ENCODE measurements at regions not wholly inside any gene's neighbourhood (a gene's known extent, or its start where the extent isn't known, plus 50 kb on each side); places are given as distances from the start of the nearest gene placed in this dataset.
A peak's percentile ranks its signal among the peaks of the same experiment; 100 is the strongest.

- no peak overlapping the region for H3K27ac ChIP-seq (ENCODE audit: low read depth in 1 of 2, low read length in 2 of 2)
- no peak for DNase-seq
- no peaks in the 10 kb centered on the region for H3K4me1 ChIP-seq (ENCODE audit: control insufficient read depth in 1 of 2, insufficient read depth in 2 of 2, low read length in 2 of 2)
- no peak for ATAC-seq (ENCODE audit: low FRiP score)
- intact Hi-C loops (cut with DNase I): no loop called here
- H3K9me3 ChIP-seq (ENCODE audit: control insufficient read depth, low read length): peaks cover 9% of the 10 kb centered on the region
- no peaks in the 10 kb centered on the region for H3K36me3 ChIP-seq (ENCODE audit: control insufficient read depth in 1 of 2, insufficient read depth in 2 of 2, low read length in 1 of 2)
- no peak overlapping the region for H3K4me3 ChIP-seq (ENCODE audit: low read length in 2 of 2)
- 54 to 56% methylated on average over 8 of the region's 8 CpGs for WGBS, 2 donors
- no peaks in the 10 kb centered on the region for H3K27me3 ChIP-seq (ENCODE audit: control insufficient read depth in 1 of 2, insufficient read depth in 2 of 2, low read length in 1 of 2)
These were observed 120.1 kb upstream of the GPR12 start for GRCh38 chr13:26880735-26881134.

GRCh38 chr13:26878438-26878837 lies 117.9 kb upstream of the GPR12 start:
- ATAC-seq (ENCODE audit: low FRiP score) (no peak), DNase-seq (no peak)
- Histone ChIP-seq H3K4me3 (ENCODE audit: low read length in 2 of 2) (no peak overlapping the region), H3K27ac (ENCODE audit: low read depth in 1 of 2, low read length in 2 of 2) (no peak overlapping the region), H3K4me1 (ENCODE audit: control insufficient read depth in 1 of 2, insufficient read depth in 2 of 2, low read length in 2 of 2) (no peaks in the 10 kb centered on the region), H3K9me3 (ENCODE audit: control insufficient read depth, low read length) (peaks cover 7% of the 10 kb centered on the region), H3K27me3 (ENCODE audit: control insufficient read depth in 1 of 2, insufficient read depth in 2 of 2, low read length in 1 of 2) (no peaks in the 10 kb centered on the region), H3K36me3 (ENCODE audit: control insufficient read depth in 1 of 2, insufficient read depth in 2 of 2, low read length in 1 of 2) (no peaks in the 10 kb centered on the region)
- intact Hi-C loops (cut with DNase I): no loop called here
- WGBS, 2 donors: 56 to 83% methylated on average over 1 of the region's 1 CpG

GRCh38 chr13:26873386-26873698 lies 112.8 kb upstream of the GPR12 start:
- no peaks in the 10 kb centered on the region for H3K36me3 ChIP-seq (ENCODE audit: control insufficient read depth in 1 of 2, insufficient read depth in 2 of 2, low read length in 1 of 2)
- H3K4me3 ChIP-seq (ENCODE audit: low read length in 2 of 2): no peak overlapping the region
- H3K27ac ChIP-seq (ENCODE audit: low read depth in 1 of 2, low read length in 2 of 2): no peak overlapping the region
- 66 to 71% methylated on average over 7 of the region's 7 CpGs for WGBS, 2 donors
- no peaks in the 10 kb centered on the region for H3K4me1 ChIP-seq (ENCODE audit: control insufficient read depth in 1 of 2, insufficient read depth in 2 of 2, low read length in 2 of 2)
- intact Hi-C loops (cut with DNase I): no loop called here
- no peaks in the 10 kb centered on the region for H3K27me3 ChIP-seq (ENCODE audit: control insufficient read depth in 1 of 2, insufficient read depth in 2 of 2, low read length in 1 of 2)
- H3K9me3 ChIP-seq (ENCODE audit: control insufficient read depth, low read length): peaks cover 8% of the 10 kb centered on the region
- ATAC-seq (ENCODE audit: low FRiP score) (no peak), DNase-seq (no peak)

- no peak overlapping the region for H3K4me3 ChIP-seq (ENCODE audit: low read length in 2 of 2)
- intact Hi-C loops (cut with DNase I): no loop called here
- H3K4me1 ChIP-seq (ENCODE audit: control insufficient read depth in 1 of 2, insufficient read depth in 2 of 2, low read length in 2 of 2): no peaks in the 10 kb centered on the region
- WGBS, 2 donors: 41 to 54% methylated on average over 28 of the region's 28 CpGs
- H3K36me3 ChIP-seq (ENCODE audit: control insufficient read depth in 1 of 2, insufficient read depth in 2 of 2, low read length in 1 of 2): no peaks in the 10 kb centered on the region
- H3K9me3 ChIP-seq (ENCODE audit: control insufficient read depth, low read length): peaks cover 3% of the 10 kb centered on the region
- ATAC-seq (ENCODE audit: low FRiP score) (no peak), DNase-seq (peak in 1 of 2 donors; percentile 53)
- no peak overlapping the region for H3K27ac ChIP-seq (ENCODE audit: low read depth in 1 of 2, low read length in 2 of 2)
- H3K27me3 ChIP-seq (ENCODE audit: control insufficient read depth in 1 of 2, insufficient read depth in 2 of 2, low read length in 1 of 2): no peaks in the 10 kb centered on the region
These were observed 112.2 kb upstream of the GPR12 start for GRCh38 chr13:26872525-26873385.

- no peak for DNase-seq
- Histone ChIP-seq H3K36me3 (ENCODE audit: control insufficient read depth in 1 of 2, insufficient read depth in 2 of 2, low read length in 1 of 2) (no peaks in the 10 kb centered on the region), H3K27me3 (ENCODE audit: control insufficient read depth in 1 of 2, insufficient read depth in 2 of 2, low read length in 1 of 2) (peaks cover 0 to 3% of the 10 kb centered on the region in 2 donors), H3K27ac (ENCODE audit: low read depth in 1 of 2, low read length in 2 of 2) (no peak overlapping the region), H3K4me1 (ENCODE audit: control insufficient read depth in 1 of 2, insufficient read depth in 2 of 2, low read length in 2 of 2) (no peaks in the 10 kb centered on the region), H3K4me3 (ENCODE audit: low read length in 2 of 2) (no peak overlapping the region), H3K9me3 (ENCODE audit: control insufficient read depth, low read length) (peaks cover 7% of the 10 kb centered on the region)
- ATAC-seq (ENCODE audit: low FRiP score): no peak
- intact Hi-C loops (cut with DNase I): no loop called here
- WGBS, 2 donors: 14 to 19% methylated on average over 5 of the region's 5 CpGs
These were observed 107.0 kb upstream of the GPR12 start for GRCh38 chr13:26867451-26868091.

- no peak for DNase-seq
- ATAC-seq (ENCODE audit: low FRiP score): no peak
- WGBS, 2 donors: 58 to 61% methylated on average over 5 of the region's 5 CpGs
- Histone ChIP-seq H3K27me3 (ENCODE audit: control insufficient read depth in 1 of 2, insufficient read depth in 2 of 2, low read length in 1 of 2) (peaks cover 0 to 3% of the 10 kb centered on the region in 2 donors), H3K4me3 (ENCODE audit: low read length in 2 of 2) (no peak overlapping the region), H3K36me3 (ENCODE audit: control insufficient read depth in 1 of 2, insufficient read depth in 2 of 2, low read length in 1 of 2) (no peaks in the 10 kb centered on the region), H3K9me3 (ENCODE audit: control insufficient read depth, low read length) (peaks cover 5% of the 10 kb centered on the region), H3K4me1 (ENCODE audit: control insufficient read depth in 1 of 2, insufficient read depth in 2 of 2, low read length in 2 of 2) (no peaks in the 10 kb centered on the region), H3K27ac (ENCODE audit: low read depth in 1 of 2, low read length in 2 of 2) (no peak overlapping the region)
- intact Hi-C loops (cut with DNase I): no loop called here
These were observed 104.0 kb upstream of the GPR12 start for GRCh38 chr13:26864576-26864975.

GRCh38 chr13:26861941-26862340 lies 101.4 kb upstream of the GPR12 start:
- Histone ChIP-seq H3K36me3 (ENCODE audit: control insufficient read depth in 1 of 2, insufficient read depth in 2 of 2, low read length in 1 of 2) (no peaks in the 10 kb centered on the region), H3K4me3 (ENCODE audit: low read length in 2 of 2) (no peak overlapping the region), H3K27ac (ENCODE audit: low read depth in 1 of 2, low read length in 2 of 2) (no peak overlapping the region), H3K4me1 (ENCODE audit: control insufficient read depth in 1 of 2, insufficient read depth in 2 of 2, low read length in 2 of 2) (no peaks in the 10 kb centered on the region), H3K9me3 (ENCODE audit: control insufficient read depth, low read length) (peaks cover 5% of the 10 kb centered on the region), H3K27me3 (ENCODE audit: control insufficient read depth in 1 of 2, insufficient read depth in 2 of 2, low read length in 1 of 2) (peaks cover 0 to 3% of the 10 kb centered on the region in 2 donors)
- intact Hi-C loops (cut with DNase I): no loop called here
- 36 to 38% methylated on average over 2 of the region's 2 CpGs for WGBS, 2 donors
- no peak for DNase-seq
- no peak for ATAC-seq (ENCODE audit: low FRiP score)

GRCh38 chr13:26855921-26856320 lies 95.3 kb upstream of the GPR12 start:
- ATAC-seq (ENCODE audit: low FRiP score): no peak
- Histone ChIP-seq H3K36me3 (ENCODE audit: control insufficient read depth in 1 of 2, insufficient read depth in 2 of 2, low read length in 1 of 2) (no peaks in the 10 kb centered on the region), H3K4me3 (ENCODE audit: low read length in 2 of 2) (no peak overlapping the region), H3K4me1 (ENCODE audit: control insufficient read depth in 1 of 2, insufficient read depth in 2 of 2, low read length in 2 of 2) (no peaks in the 10 kb centered on the region), H3K27ac (ENCODE audit: low read depth in 1 of 2, low read length in 2 of 2) (no peak overlapping the region), H3K9me3 (ENCODE audit: control insufficient read depth, low read length) (peaks cover 2% of the 10 kb centered on the region), H3K27me3 (ENCODE audit: control insufficient read depth in 1 of 2, insufficient read depth in 2 of 2, low read length in 1 of 2) (peaks cover 0 to 2% of the 10 kb centered on the region in 2 donors)
- 65 to 70% methylated on average over 5 of the region's 5 CpGs for WGBS, 2 donors
- DNase-seq: no peak
- intact Hi-C loops (cut with DNase I): no loop called here

- intact Hi-C loops (cut with DNase I): no loop called here
- H3K9me3 ChIP-seq (ENCODE audit: control insufficient read depth, low read length): peaks cover 2% of the 10 kb centered on the region
- no peak overlapping the region for H3K27ac ChIP-seq (ENCODE audit: low read depth in 1 of 2, low read length in 2 of 2)
- ATAC-seq (ENCODE audit: low FRiP score) (no peak), DNase-seq (no peak)
- no peak overlapping the region for H3K4me3 ChIP-seq (ENCODE audit: low read length in 2 of 2)
- 56 to 61% methylated on average over 3 of the region's 3 CpGs for WGBS, 2 donors
- H3K27me3 ChIP-seq (ENCODE audit: control insufficient read depth in 1 of 2, insufficient read depth in 2 of 2, low read length in 1 of 2): peaks cover 0 to 2% of the 10 kb centered on the region in 2 donors
- no peaks in the 10 kb centered on the region for H3K36me3 ChIP-seq (ENCODE audit: control insufficient read depth in 1 of 2, insufficient read depth in 2 of 2, low read length in 1 of 2)
- no peaks in the 10 kb centered on the region for H3K4me1 ChIP-seq (ENCODE audit: control insufficient read depth in 1 of 2, insufficient read depth in 2 of 2, low read length in 2 of 2)
These were observed 94.5 kb upstream of the GPR12 start for GRCh38 chr13:26855071-26855470.

Data from aorta (tissue), 5 donors.